ENCODE measurements at regions not wholly inside any gene's neighbourhood (a gene's known extent, or its start where the extent isn't known, plus 50 kb on each side); places are given as distances from the start of the nearest gene placed in this dataset.

GRCh38 chr4:59179372-59179771 lies 2020.8 kb upstream of the ADGRL3 start:
- Histone ChIP-seq H3K4me3 (no peak overlapping the region), H3K36me3 (replicated peaks; ENCODE audit: insufficient read depth, low read depth) (no peaks in the 10 kb centered on the region)
- no peak for TF ChIP-seq CTCF (IDR thresholded peaks at IDR 0.05; ENCODE audit: poor library complexity)

GRCh38 chr4:59180161-59180560 lies 2020.0 kb upstream of the ADGRL3 start:
- H4K20me1 ChIP-seq (ENCODE audit: insufficient read depth, poor library complexity, severe bottlenecking) = no peaks in the 10 kb centered on the region
- no peaks in the 10 kb centered on the region for H3K9me3 ChIP-seq (ENCODE audit: low read depth)
- no peak overlapping the region for H3K4me3 ChIP-seq
- no peak overlapping the region for H2AFZ ChIP-seq
- H3K27ac ChIP-seq = no peak overlapping the region
- DNase-seq (ENCODE audit: low spot score) = no peak
- H3K4me1 ChIP-seq (ENCODE audit: insufficient read depth) = no peaks in the 10 kb centered on the region
- 78% methylated on average over 11 of the region's 11 CpGs for WGBS (ENCODE audit: low lambda C conversion rate, missing lambda C conversion rate)
- no peaks in the 10 kb centered on the region for H3K36me3 ChIP-seq (replicated peaks; ENCODE audit: insufficient read depth, low read depth)
- H3K79me2 ChIP-seq = no peaks in the 10 kb centered on the region
- no peaks in the 10 kb centered on the region for H3K27me3 ChIP-seq
- H3K4me2 ChIP-seq = no peak overlapping the region
- no peaks in the 10 kb centered on the region for H3K9me2 ChIP-seq (replicated peaks; ENCODE audit: insufficient read depth)
- TF ChIP-seq EZH2 (IDR thresholded peaks at IDR 0.05; ENCODE audit: borderline replicate concordance) = no peak
- TF ChIP-seq CTCF (IDR thresholded peaks at IDR 0.05; ENCODE audit: poor library complexity) = no peak
- no peak for TF ChIP-seq EZH2phosphoT487 (IDR thresholded peaks at IDR 0.05; ENCODE audit: low read depth, severe bottlenecking, unreplicated experiment)

More at GRCh38 chr4:59179372-59179771, 2020.8 kb upstream of the ADGRL3 start:
- Histone ChIP-seq H3K9me2 (replicated peaks; ENCODE audit: insufficient read depth) (no peaks in the 10 kb centered on the region), H3K27me3 (no peaks in the 10 kb centered on the region), H3K27ac (no peak overlapping the region), H3K4me2 (no peak overlapping the region), H3K4me1 (ENCODE audit: insufficient read depth) (no peaks in the 10 kb centered on the region), H3K79me2 (no peaks in the 10 kb centered on the region), H2AFZ (no peak overlapping the region), H4K20me1 (ENCODE audit: insufficient read depth, poor library complexity, severe bottlenecking) (no peaks in the 10 kb centered on the region), H3K9me3 (ENCODE audit: low read depth) (no peaks in the 10 kb centered on the region)
- DNase-seq (ENCODE audit: low spot score) = no peak

- no peaks in the 10 kb centered on the region for H3K4me1 ChIP-seq (ENCODE audit: insufficient read depth)
- no peak for DNase-seq (ENCODE audit: low spot score)
- no peaks in the 10 kb centered on the region for H3K36me3 ChIP-seq (replicated peaks; ENCODE audit: insufficient read depth, low read depth)
- H3K9me2 ChIP-seq (replicated peaks; ENCODE audit: insufficient read depth) = no peaks in the 10 kb centered on the region
- no peak overlapping the region for H3K27ac ChIP-seq
- H3K9me3 ChIP-seq (ENCODE audit: low read depth) = no peaks in the 10 kb centered on the region
- H3K4me3 ChIP-seq = no peak overlapping the region
- H3K4me2 ChIP-seq = no peak overlapping the region
- no peaks in the 10 kb centered on the region for H3K79me2 ChIP-seq
- H4K20me1 ChIP-seq (ENCODE audit: insufficient read depth, poor library complexity, severe bottlenecking) = no peaks in the 10 kb centered on the region
- H3K27me3 ChIP-seq = no peaks in the 10 kb centered on the region
- no peak for TF ChIP-seq CTCF (IDR thresholded peaks at IDR 0.05; ENCODE audit: poor library complexity)
- TF ChIP-seq EZH2phosphoT487 (IDR thresholded peaks at IDR 0.05; ENCODE audit: low read depth, severe bottlenecking, unreplicated experiment) = no peak
- TF ChIP-seq EZH2 (IDR thresholded peaks at IDR 0.05; ENCODE audit: borderline replicate concordance) = no peak
- no peak overlapping the region for H2AFZ ChIP-seq
Measured at GRCh38 chr4:59180969-59181368, 2019.2 kb upstream of the ADGRL3 start.

GRCh38 chr4:59195839-59196238 lies 2004.3 kb upstream of the ADGRL3 start:
- Histone ChIP-seq H3K4me1 (ENCODE audit: insufficient read depth) (no peaks in the 10 kb centered on the region), H3K4me3 (no peak overlapping the region), H3K4me2 (no peak overlapping the region), H3K79me2 (no peaks in the 10 kb centered on the region), H3K27me3 (no peaks in the 10 kb centered on the region), H3K9me3 (ENCODE audit: low read depth) (no peaks in the 10 kb centered on the region), H3K36me3 (replicated peaks; ENCODE audit: insufficient read depth, low read depth) (no peaks in the 10 kb centered on the region), H3K9me2 (replicated peaks; ENCODE audit: insufficient read depth) (no peaks in the 10 kb centered on the region), H3K27ac (no peak overlapping the region), H4K20me1 (ENCODE audit: insufficient read depth, poor library complexity, severe bottlenecking) (no peaks in the 10 kb centered on the region), H2AFZ (no peak overlapping the region)
- TF ChIP-seq CTCF (IDR thresholded peaks at IDR 0.05; ENCODE audit: poor library complexity) (no peak), EZH2phosphoT487 (IDR thresholded peaks at IDR 0.05; ENCODE audit: low read depth, severe bottlenecking, unreplicated experiment) (no peak), EZH2 (IDR thresholded peaks at IDR 0.05; ENCODE audit: borderline replicate concordance) (no peak)
- 51% methylated on average over 2 of the region's 2 CpGs for WGBS (ENCODE audit: low lambda C conversion rate, missing lambda C conversion rate)
- no peak for DNase-seq (ENCODE audit: low spot score)

Data from hepatocyte (in vitro differentiated cells).